NCI-H1048 (cell line): ENCODE measurements at regions not wholly inside any gene's neighbourhood (a gene's known extent, or its start where the extent isn't known, plus 50 kb on each side); places are given as distances from the start of the nearest gene placed in this dataset.

Experiments used
- DNase-seq: peaks from one replicate; lab custom pipeline; 2025; lab: John Stamatoyannopoulos, UW

- DNase-seq: no peak
Observed at GRCh38 chr15:66832664-66833063, 130.6 kb downstream of the SMAD6 start.

DNA sequence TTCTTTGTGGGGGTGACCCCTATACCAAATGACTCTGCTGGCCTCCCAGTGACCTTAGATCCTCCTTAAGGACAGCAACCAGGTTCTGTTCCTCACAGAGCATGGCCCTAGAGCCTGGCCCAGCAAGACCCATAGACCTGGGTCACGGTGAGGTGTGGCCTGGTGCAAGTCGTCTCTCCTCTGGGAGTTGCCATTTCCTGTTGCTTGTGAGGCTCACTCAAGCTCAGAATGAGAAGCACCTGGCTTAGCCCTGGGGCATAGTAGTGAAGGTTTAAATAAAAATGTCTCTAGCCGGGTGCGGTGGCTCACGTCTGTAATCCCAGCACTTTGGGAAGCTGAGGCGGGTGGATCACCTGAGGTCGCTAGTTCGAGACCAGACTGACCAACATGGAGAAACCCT, 131.3 kb downstream of the SMAD6 start:
- DNase-seq: no peak

- DNase-seq: no peak
Observed at GRCh38 chr15:66833803-66834202, 131.8 kb downstream of the SMAD6 start.

- no peak for DNase-seq
Observed at GRCh38 chr15:66834881-66835878, 133.1 kb downstream of the SMAD6 start.

GRCh38 chr15:66836231-66837030, 134.4 kb downstream of the SMAD6 start:
- no peak for DNase-seq

DNA sequence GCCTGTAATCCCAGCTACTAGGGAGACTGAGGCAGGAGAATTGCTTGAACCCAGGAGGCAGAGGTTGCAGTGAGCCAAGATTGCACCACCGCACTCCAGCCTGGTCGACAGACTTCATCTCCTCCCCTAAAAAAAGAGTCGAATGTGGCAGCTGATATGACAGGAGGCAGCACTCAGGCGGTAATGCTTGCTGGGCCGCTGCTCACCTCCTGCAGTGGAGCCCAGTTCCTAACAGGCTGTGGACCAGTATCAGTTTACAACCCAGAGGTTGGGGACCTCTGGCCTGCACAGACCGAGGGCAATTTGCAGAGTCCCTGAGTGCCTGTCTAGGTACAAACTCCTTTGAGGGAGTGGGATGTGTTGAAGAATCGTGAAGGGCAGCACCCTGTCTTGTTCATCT, 136.2 kb downstream of the SMAD6 start:
- no peak for DNase-seq

GRCh38 chr15:66838671-66839239, 136.7 kb downstream of the SMAD6 start:
- no peak for DNase-seq

DNA sequence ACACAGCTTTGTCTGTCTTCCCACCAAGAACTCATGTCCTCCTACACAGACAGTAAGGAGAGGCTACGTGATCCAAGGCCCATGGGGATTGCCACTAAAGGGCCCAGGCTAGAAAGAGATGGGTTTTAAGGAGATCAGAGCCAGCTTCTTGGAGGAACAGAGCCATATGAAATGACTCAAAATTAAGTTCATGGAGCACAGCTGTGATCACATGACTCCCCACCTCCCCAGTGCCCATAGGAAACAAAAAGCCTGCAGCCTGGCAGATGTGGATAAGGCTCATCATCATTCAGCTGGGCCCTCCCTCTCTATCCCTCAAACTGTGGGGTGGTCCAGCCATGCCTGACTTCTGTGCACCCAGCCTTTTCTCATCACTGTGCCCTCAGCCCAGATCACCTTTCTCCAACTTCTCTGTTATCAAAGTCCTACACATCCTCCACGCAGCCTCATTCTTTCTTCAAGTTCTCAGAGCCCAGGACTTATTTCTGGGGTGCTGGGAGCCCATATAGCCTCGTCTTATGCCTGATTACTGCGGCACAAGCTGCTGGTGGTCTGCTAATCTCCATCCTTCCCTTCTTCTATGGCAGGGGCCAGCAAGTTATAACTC, 137.6 kb downstream of the SMAD6 start:
- no peak for DNase-seq

DNA sequence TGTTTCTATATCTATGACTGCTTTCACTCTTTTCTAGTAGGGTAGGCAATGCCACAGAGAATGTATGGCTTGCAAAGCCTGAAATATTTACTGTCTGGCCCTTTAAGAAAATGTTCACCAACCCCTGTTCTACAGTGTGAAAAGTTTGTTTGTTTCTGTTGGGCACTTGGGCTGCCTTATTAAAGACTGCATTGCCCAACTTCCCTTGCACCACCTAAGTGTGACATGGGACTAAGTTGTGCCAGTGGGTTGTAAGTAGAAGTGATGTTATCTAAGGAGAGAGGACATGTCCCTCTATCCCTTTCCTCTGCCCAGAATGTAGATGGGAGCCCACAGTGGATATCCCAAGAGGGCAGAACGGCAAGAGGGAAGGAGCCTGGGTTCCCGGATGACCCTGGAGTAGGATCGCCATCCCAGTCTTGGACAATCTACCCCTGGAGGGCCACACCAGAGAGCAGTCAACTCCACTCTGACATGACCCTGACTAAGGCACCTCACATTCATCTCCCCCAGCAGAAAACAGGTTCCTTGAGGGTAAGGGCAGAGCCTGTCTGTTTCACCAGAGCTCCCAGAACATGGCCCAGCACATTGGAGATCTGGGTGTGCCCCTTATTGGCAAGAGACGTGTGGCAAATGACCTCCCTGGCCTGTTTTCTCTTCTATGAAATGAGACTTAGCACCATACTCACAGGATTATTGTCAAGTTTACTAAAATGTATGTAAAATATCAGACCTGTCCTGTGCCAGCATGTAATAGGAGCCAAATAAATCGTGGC, 138.8 kb downstream of the SMAD6 start:
- DNase-seq: no peak

- no peak for DNase-seq
Observed at GRCh38 chr15:66841953-66842681, 140.1 kb downstream of the SMAD6 start.

- no peak for DNase-seq
Observed at GRCh38 chr15:66842710-66843441, 140.8 kb downstream of the SMAD6 start.

DNA sequence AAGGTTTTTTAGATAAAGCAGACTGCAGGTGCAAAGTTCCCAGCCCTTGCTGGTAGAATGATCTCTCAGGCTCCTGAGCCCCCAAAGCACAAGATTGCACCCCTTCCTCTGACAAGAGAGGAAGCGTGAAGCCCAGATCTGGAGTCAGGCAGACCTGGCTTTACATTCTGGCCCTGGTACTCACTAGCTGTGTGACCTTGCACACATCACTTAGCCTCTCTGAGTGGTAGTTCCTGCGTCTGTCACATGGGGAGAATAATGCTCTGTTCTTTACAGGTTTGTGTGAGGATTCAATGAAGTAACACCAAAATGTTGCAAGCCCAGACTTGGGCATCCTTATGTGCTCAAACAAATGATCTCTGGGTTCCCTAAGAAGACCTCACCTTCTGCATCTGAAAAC, 141.5 kb downstream of the SMAD6 start:
- no peak for DNase-seq

- no peak for DNase-seq
Observed at GRCh38 chr15:66844041-66844746, 142.2 kb downstream of the SMAD6 start.

- no peak for DNase-seq
Observed at GRCh38 chr15:66844747-66845145, 142.7 kb downstream of the SMAD6 start.

DNA sequence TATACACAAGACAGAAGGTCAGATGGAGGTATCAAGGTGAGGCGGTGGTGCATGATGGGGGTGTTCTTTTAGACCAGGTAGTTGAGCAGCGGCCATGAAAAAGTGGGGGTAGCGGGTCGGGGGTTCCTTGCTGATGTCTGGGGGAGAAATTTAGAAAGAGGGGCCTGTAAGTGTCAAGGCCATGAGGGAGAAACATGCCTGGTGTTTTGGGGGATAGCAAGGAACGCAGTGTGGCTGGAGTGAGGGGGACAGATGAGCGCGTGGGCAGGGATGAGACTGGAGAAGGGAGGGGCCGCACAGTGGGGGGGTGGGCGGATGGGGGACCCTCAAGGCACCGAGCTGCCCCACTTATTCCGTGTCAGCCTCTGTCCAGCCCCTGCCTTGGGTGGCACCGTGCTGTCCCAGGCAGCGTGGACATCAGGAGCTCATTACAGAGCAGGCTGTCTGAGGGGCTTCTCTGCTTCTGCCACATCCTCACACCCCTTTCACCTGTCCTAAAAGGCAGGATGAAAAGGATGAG, 143.3 kb downstream of the SMAD6 start:
- DNase-seq: no peak

GRCh38 chr15:66846031-66846430, 144.0 kb downstream of the SMAD6 start:
- DNase-seq: no peak

DNA sequence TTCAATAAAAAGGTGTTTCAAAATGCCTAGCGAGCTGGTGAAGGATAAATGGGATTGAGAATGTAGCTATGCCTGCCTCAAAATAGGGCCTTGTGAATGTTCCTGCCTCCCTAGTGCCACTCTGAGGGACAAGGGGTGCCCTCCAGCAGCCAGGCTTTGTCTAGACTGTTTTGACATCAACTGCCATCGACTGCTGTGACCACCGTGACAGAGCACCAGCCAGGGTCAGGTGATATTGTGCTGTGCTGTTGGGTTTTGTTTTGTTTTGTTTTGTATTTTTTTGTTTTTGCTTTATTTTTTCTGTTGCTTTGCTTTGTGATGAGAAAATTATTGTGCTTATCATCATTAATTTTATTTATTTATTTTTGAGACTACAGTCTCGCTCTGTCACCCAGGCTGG, 144.8 kb downstream of the SMAD6 start:
- no peak for DNase-seq

DNA sequence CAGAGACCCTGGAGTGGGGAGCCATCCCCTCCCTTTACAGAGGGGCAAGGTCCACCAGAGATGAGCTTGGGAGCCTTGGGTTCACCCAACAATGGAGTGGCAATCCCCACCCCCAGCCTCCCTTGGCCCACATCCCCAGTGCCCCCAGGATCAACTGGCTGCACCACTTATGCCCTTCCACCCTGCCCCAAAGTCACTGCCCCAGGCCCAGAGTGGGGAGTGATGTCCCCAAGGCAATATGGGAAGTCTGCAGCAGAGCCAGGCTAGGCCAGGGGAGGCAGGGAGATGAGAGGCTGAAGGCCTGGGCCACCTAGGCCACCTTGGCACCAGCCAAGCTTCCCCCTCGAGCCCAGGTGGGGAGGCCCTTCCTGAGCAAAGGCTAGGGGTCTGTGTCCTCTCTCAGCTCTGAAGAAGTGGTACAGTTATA, 145.5 kb downstream of the SMAD6 start:
- DNase-seq: no peak

DNA sequence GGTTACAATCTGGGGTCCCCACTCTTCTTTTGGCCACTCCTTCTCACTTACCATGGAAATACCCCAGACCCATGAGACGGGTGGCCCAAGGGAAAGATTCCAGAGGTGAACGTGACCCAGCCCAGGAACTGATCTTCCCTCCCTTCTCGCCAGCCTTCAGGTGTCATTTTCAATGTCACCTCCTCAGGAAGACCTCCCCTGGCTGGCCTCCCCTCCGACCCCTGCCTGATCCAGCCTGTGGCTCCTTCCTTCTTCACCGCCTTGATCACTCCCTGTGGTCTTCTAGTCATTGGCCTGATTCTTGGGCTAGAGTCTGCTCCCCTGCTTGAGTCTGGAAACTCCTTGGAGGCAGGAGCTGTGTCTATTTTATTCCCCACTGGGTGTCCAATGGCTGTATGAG, 146.1 kb downstream of the SMAD6 start:
- no peak for DNase-seq
